H1 (cell line): ENCODE measurements at regions not wholly inside any gene's neighbourhood (a gene's known extent, or its start where the extent isn't known, plus 50 kb on each side); places are given as distances from the start of the nearest gene placed in this dataset.

ENCODE experiments used
- CTCF ChIA-PET: fragments of 300-600 bp; sonication (Branson Sonifier 250); formaldehyde crosslinking; loops from one replicate; lab custom pipeline; 2021; ENCODE audit not compliant: partially characterized antibody; lab: Charles Lee
- POLR2A ChIA-PET: fragments of 300-600 bp; sonication (Branson Sonifier 250); formaldehyde crosslinking; loops from one replicate; lab custom pipeline; 2021; ENCODE audit warnings: inconsistent platforms; ENCODE audit not compliant: partially characterized antibody; lab: Charles Lee
- DNase-seq, 2 experiments: peaks; one replicate each; pipeline versions ENCODE4 v3.0.0 to v3.0.0-alpha.2; 2010 to 2022; ENCODE audit warnings: low spot score in 2 of 2, low read depth in 1 of 2, mixed read lengths in 1 of 2
- FAIRE-seq: peaks from 2 replicates; lab custom pipeline; 2011; peaks lifted over from hg19 to GRCh38; lab: Jason Lieb, UNC
- H2AFZ ChIP-seq: 2 replicates; pipeline ENCODE4 v1.8.1; 2012; ENCODE audit warnings: low read length, inconsistent platforms
- H2AK5ac ChIP-seq: 2 replicates; pipeline ENCODE4 v1.6.1; 2013; ENCODE audit warnings: low read depth, low read length
- H2BK120ac ChIP-seq: replicated peaks from 2 replicates; pipeline ENCODE3; 2013; ENCODE audit warnings: low read depth, low read length, inconsistent platforms
- H2BK12ac ChIP-seq: 2 replicates; pipeline ENCODE4 v1.6.1; 2013; ENCODE audit warnings: low read depth, low read length
- H2BK15ac ChIP-seq: 2 replicates; pipeline ENCODE4 v1.6.1; 2013; ENCODE audit warnings: low read length
- H2BK20ac ChIP-seq: 2 replicates; pipeline ENCODE4 v1.6.1; 2013; ENCODE audit warnings: low read length
- H2BK5ac ChIP-seq: 2 replicates; pipeline ENCODE4 v1.6.1; 2013; ENCODE audit warnings: low read depth, low read length
- H3K14ac ChIP-seq: 2 replicates; pipeline ENCODE4 v1.6.1; 2013; ENCODE audit warnings: inconsistent platforms; ENCODE audit not compliant: insufficient read length
- H3K18ac ChIP-seq: 2 replicates; pipeline ENCODE4 v1.6.1; 2013; ENCODE audit warnings: low read length; ENCODE audit errors: extremely low read depth
- H3K23ac ChIP-seq: 2 replicates; pipeline ENCODE4 v1.6.1; 2013; ENCODE audit warnings: inconsistent platforms; ENCODE audit not compliant: insufficient read length
- H3K23me2 ChIP-seq: 2 replicates; pipeline ENCODE4 v1.6.1; 2013; ENCODE audit warnings: low read depth, low read length
- H3K27ac ChIP-seq: 2 replicates; pipeline ENCODE4 v1.6.1; 2011; ENCODE audit warnings: low read depth, low read length, inconsistent platforms
- H3K27me3 ChIP-seq, 4 experiments: replicated peaks in 1 of 4; 1 replicate in 1 of 4; 2 replicates in 3 of 4; pipeline versions ENCODE4 v1.6.1 to v1.8.1; 2011 to 2013; ENCODE audit warnings: low read length in 3 of 4, mild to moderate bottlenecking in 3 of 4, inconsistent platforms in 2 of 4, mixed read lengths in 2 of 4, moderate library complexity in 1 of 4; ENCODE audit not compliant: control insufficient read depth in 3 of 4, insufficient read depth in 3 of 4; ENCODE audit errors: extremely low read depth in 1 of 4
- H3K36me3 ChIP-seq, 4 experiments: 2 replicates each; pipeline versions ENCODE4 v1.6.1 to v1.8.1; 2011 to 2013; ENCODE audit warnings: mild to moderate bottlenecking in 4 of 4, low read length in 3 of 4, moderate library complexity in 2 of 4, control low read depth in 1 of 4, inconsistent platforms in 1 of 4; ENCODE audit not compliant: insufficient read depth in 4 of 4, control insufficient read depth in 2 of 4
- H3K4ac ChIP-seq: replicated peaks from 2 replicates; pipeline ENCODE3; 2013; ENCODE audit warnings: low read length, low read depth, mixed read lengths, inconsistent platforms; ENCODE audit not compliant: insufficient read length
- H3K4me1 ChIP-seq, 4 experiments: replicated peaks in 1 of 4; 1 replicate in 1 of 4; 2 replicates in 3 of 4; pipeline versions ENCODE4 v1.6.1 to v1.8.1; 2011 to 2013; ENCODE audit warnings: low read length in 3 of 4, inconsistent platforms in 2 of 4, mixed read lengths in 1 of 4; ENCODE audit not compliant: insufficient read depth in 4 of 4, control insufficient read depth in 3 of 4
- H3K4me2 ChIP-seq, 2 experiments: 2 replicates each; pipeline versions ENCODE4 v1.6.1 to v1.8.1; 2011 to 2013; ENCODE audit warnings: low read depth in 2 of 2, low read length in 2 of 2, control low read depth in 1 of 2, inconsistent platforms in 1 of 2, mild to moderate bottlenecking in 1 of 2; ENCODE audit not compliant: insufficient read depth in 1 of 2
- H3K4me3 ChIP-seq, 4 experiments: fragments of 200-600, 300-600 bp in 1 of 4; sonication (generic), shearing (Covaris generic), sonication (Bioruptor Twin) in 1 of 4; 2 replicates each; pipeline versions ENCODE4 v1.5.1 to v1.8.1; 2011 to 2016; ENCODE audit warnings: low read length in 4 of 4, low read depth in 3 of 4, control low read depth in 2 of 4, inconsistent platforms in 2 of 4, mild to moderate bottlenecking in 2 of 4, mixed read lengths in 1 of 4, moderate library complexity in 1 of 4; ENCODE audit not compliant: insufficient read depth in 2 of 4; ENCODE audit errors: extremely low read depth in 1 of 4
- H3K56ac ChIP-seq: replicated peaks from 2 replicates; pipeline ENCODE3; 2013; ENCODE audit warnings: low read depth, mild to moderate bottlenecking, mixed read lengths, low read length, inconsistent platforms; ENCODE audit not compliant: insufficient read length
- H3K79me1 ChIP-seq: 2 replicates; pipeline ENCODE4 v1.6.1; 2013; ENCODE audit warnings: low read depth, low read length, control low read depth
- H3K79me2 ChIP-seq, 2 experiments: 2 replicates each; pipeline versions ENCODE4 v1.6.1 to v1.8.1; 2012 to 2013; ENCODE audit warnings: low read length in 2 of 2, mild to moderate bottlenecking in 2 of 2, inconsistent platforms in 1 of 2; ENCODE audit not compliant: insufficient read depth in 2 of 2, control insufficient read depth in 1 of 2
- H3K9ac ChIP-seq, 4 experiments: replicated peaks in 1 of 4; 1 replicate in 1 of 4; 2 replicates in 3 of 4; pipeline versions ENCODE4 v1.6.1 to v1.8.1; 2011 to 2013; ENCODE audit warnings: low read depth in 3 of 4, low read length in 3 of 4, control low read depth in 2 of 4, mild to moderate bottlenecking in 2 of 4, moderate library complexity in 2 of 4, inconsistent platforms in 1 of 4; ENCODE audit errors: extremely low read depth in 1 of 4
- H3K9me3 ChIP-seq, 2 experiments: 2 replicates each; pipeline versions ENCODE4 v1.6.1 to v1.8.1; 2012 to 2013; ENCODE audit warnings: mild to moderate bottlenecking in 2 of 2, moderate library complexity in 2 of 2, control low read depth in 1 of 2, inconsistent platforms in 1 of 2, low read depth in 1 of 2, low read length in 1 of 2, mixed read lengths in 1 of 2; ENCODE audit not compliant: insufficient read depth in 2 of 2
- H4K20me1 ChIP-seq, 2 experiments: replicated peaks in 1 of 2; 2 replicates each; pipeline versions ENCODE3 to v1.8.1; 2011 to 2013; ENCODE audit warnings: inconsistent platforms in 2 of 2, low read length in 2 of 2, mild to moderate bottlenecking in 1 of 2; ENCODE audit not compliant: insufficient read depth in 2 of 2, control insufficient read depth in 1 of 2
- H4K5ac ChIP-seq: 2 replicates; pipeline ENCODE4 v1.6.1; 2013; ENCODE audit warnings: low read length, low read depth, mixed read lengths, inconsistent platforms; ENCODE audit not compliant: insufficient read length
- H4K8ac ChIP-seq: 2 replicates; pipeline ENCODE4 v1.8.0; 2013; ENCODE audit warnings: mild to moderate bottlenecking, moderate library complexity, low read length, inconsistent platforms; ENCODE audit not compliant: insufficient read depth; ENCODE audit errors: extremely low read depth
- H4K91ac ChIP-seq: replicated peaks from 2 replicates; pipeline ENCODE3; 2013; ENCODE audit warnings: low read length, mixed read lengths, inconsistent platforms; ENCODE audit not compliant: insufficient read length
- BCL11A ChIP-seq, 2 experiments: IDR thresholded peaks; one replicate each; pipeline ENCODE4 v1.6.1; 2011; ENCODE audit warnings: low read depth in 2 of 2, low read length in 2 of 2, mild to moderate bottlenecking in 2 of 2
- CREB1 ChIP-seq: IDR thresholded peaks from 2 replicates; pipeline ENCODE4 v1.6.1; 2012; ENCODE audit warnings: inconsistent platforms
- E2F6 ChIP-seq: IDR thresholded peaks from 2 replicates; pipeline ENCODE4 v1.6.1; 2012; ENCODE audit warnings: inconsistent platforms
- JUN ChIP-seq: IDR thresholded peaks from 2 replicates; pipeline ENCODE4 v1.6.1; 2011; ENCODE audit warnings: low read depth, mild to moderate bottlenecking, improper control_type of control experiment, low read length
- SAP30 ChIP-seq: fragments of 300-600 bp; sonication (generic); IDR thresholded peaks from 2 replicates; pipeline ENCODE4 v1.7.1; 2012; ENCODE audit warnings: low read length, moderate library complexity, mild to moderate bottlenecking, inconsistent platforms; ENCODE audit not compliant: insufficient read depth, insufficient replicate concordance
- USF2 ChIP-seq: IDR thresholded peaks from 2 replicates; pipeline ENCODE4 v1.6.1; 2011; ENCODE audit warnings: low read length, improper control_type of control experiment
- WGBS, 2 experiments: shearing (Covaris generic) in 1 of 2; methylation state at CpG; one replicate each; pipeline versions ENCODE4 v1.1.6 to v1.1.7; 2013 to 2015; ENCODE audit warnings: low lambda C conversion rate in 2 of 2, mixed read lengths in 2 of 2, inconsistent platforms in 1 of 2, low coverage in 1 of 2, missing lambda C conversion rate in 1 of 2; ENCODE audit not compliant: insufficient replicate concordance in 2 of 2, insufficient coverage in 1 of 2, insufficient read length in 1 of 2; ENCODE audit errors: extremely low coverage in 1 of 2, missing lambda C conversion rate in 1 of 2; 5-methylcytosine and 5-hydroxymethylcytosine counted together

- H2AFZ ChIP-seq = no peak overlapping the region
- no peaks in the 10 kb centered on the region for H3K4me1 ChIP-seq
- H4K20me1 ChIP-seq = no peaks in the 10 kb centered on the region
- no peaks in the 10 kb centered on the region for H3K79me2 ChIP-seq
- H3K9ac ChIP-seq = no peak overlapping the region
- H2AK5ac ChIP-seq = no peak overlapping the region
- H3K23ac ChIP-seq = no peak overlapping the region
- no peaks in the 10 kb centered on the region for H3K36me3 ChIP-seq
- WGBS, 2 experiments = 90% methylated on average over 2 of the region's 2 CpGs; no CpG with 5 or more reads in 1 of the 2 experiments
- H3K4ac ChIP-seq = no peak overlapping the region
- H2BK15ac ChIP-seq = no peak overlapping the region
- H2BK12ac ChIP-seq = no peak overlapping the region
- no peak overlapping the region for H3K14ac ChIP-seq
- H2BK5ac ChIP-seq = no peak overlapping the region
- H3K4me2 ChIP-seq = no peak overlapping the region
- no peak overlapping the region for H2BK120ac ChIP-seq
- no peak for FAIRE-seq
- H3K79me1 ChIP-seq = no peaks in the 10 kb centered on the region
- TF ChIP-seq USF2 (no peak), BCL11A (IDR thresholded peaks at IDR 0.05; ENCODE audit: low read depth in 2 of 2, low read length in 2 of 2) (no peak), CREB1 (no peak), SAP30 (no peak), JUN (no peak), E2F6 (no peak)
- H4K91ac ChIP-seq = no peak overlapping the region
- CTCF ChIA-PET = interaction anchor here (1.9 kb wide), 1 partner anchor 13 kb away, joined by 4 read pairs; no protein-coding TSS in a partner anchor
- H3K27ac ChIP-seq = no peak overlapping the region
- H3K23me2 ChIP-seq = no peaks in the 10 kb centered on the region
- peaks cover 0 to 1% (median 0%) of the 10 kb centered on the region in 4 experiments; a peak in 1 of 7 replicates for H3K27me3 ChIP-seq
- no peak overlapping the region for H2BK20ac ChIP-seq
- DNase-seq = no peak
- H3K56ac ChIP-seq = no peak overlapping the region
- no peak overlapping the region for H4K5ac ChIP-seq
- POLR2A ChIA-PET = no interaction called here
- no peak overlapping the region for H3K18ac ChIP-seq
- no peak overlapping the region for H3K4me3 ChIP-seq
- H4K8ac ChIP-seq = no peak overlapping the region
- H3K9me3 ChIP-seq = no peaks in the 10 kb centered on the region
Measured at GRCh38 chr3:189375532-189375931, 203.8 kb downstream of the TPRG1 start.
